ENCODE measurements at regions not wholly inside any gene's neighbourhood (a gene's known extent, or its start where the extent isn't known, plus 50 kb on each side); places are given as distances from the start of the nearest gene placed in this dataset.

GRCh38 chr4:54159543-54159942 lies 59.6 kb downstream of the GSX2 start:
- TF ChIP-seq MAX (IDR thresholded peaks at IDR 0.05; ENCODE audit: low read depth, low read length) (no peak), POLR2A (IDR thresholded peaks at IDR 0.05; ENCODE audit: extremely low read depth, insufficient read length) (no peak)

Data from NB4 (cell line).